Mesendoderm (in vitro differentiated cells): ENCODE measurements at regions not wholly inside any gene's neighbourhood (a gene's known extent, or its start where the extent isn't known, plus 50 kb on each side); places are given as distances from the start of the nearest gene placed in this dataset.

Experiments used
- DNase-seq: peaks from one replicate; pipeline ENCODE4 v3.0.0; 2013
- H2AK5ac ChIP-seq: 2 replicates; pipeline ENCODE4 v1.6.1; 2013; ENCODE audit warnings: low read length, inconsistent platforms
- H2BK120ac ChIP-seq: 2 replicates; pipeline ENCODE4 v1.6.1; 2013; ENCODE audit warnings: low read depth, mild to moderate bottlenecking, low read length, moderate library complexity, mixed read lengths
- H2BK15ac ChIP-seq: replicated peaks from 2 replicates; pipeline ENCODE4 v1.6.1; 2013; ENCODE audit warnings: low read depth, mild to moderate bottlenecking, moderate library complexity
- H2BK5ac ChIP-seq: 2 replicates; pipeline ENCODE4 v1.6.1; 2013; ENCODE audit warnings: low read length, inconsistent platforms
- H3K18ac ChIP-seq: 2 replicates; pipeline ENCODE4 v1.6.1; 2013; ENCODE audit warnings: mild to moderate bottlenecking, low read length, mixed read lengths
- H3K23ac ChIP-seq: one replicate; pipeline ENCODE4 v1.6.1; 2013; ENCODE audit warnings: low read length
- H3K27ac ChIP-seq: 2 replicates; pipeline ENCODE4 v1.5.1; 2013; ENCODE audit warnings: low read depth, mild to moderate bottlenecking, inconsistent platforms, low read length, moderate library complexity
- H3K27me3 ChIP-seq: 2 replicates; pipeline ENCODE4 v1.6.1; 2013; ENCODE audit warnings: low read length, control low read depth, mild to moderate bottlenecking, inconsistent platforms; ENCODE audit not compliant: insufficient read depth, poor library complexity
- H3K36me3 ChIP-seq: 2 replicates; pipeline ENCODE4 v1.6.1; 2013; ENCODE audit warnings: low read length, inconsistent platforms; ENCODE audit not compliant: control insufficient read depth, insufficient read depth
- H3K4ac ChIP-seq: one replicate; pipeline ENCODE4 v1.6.1; 2013; ENCODE audit warnings: low read depth, mild to moderate bottlenecking, low read length, moderate library complexity
- H3K4me1 ChIP-seq: 2 replicates; pipeline ENCODE4 v1.6.1; 2013; ENCODE audit warnings: low read depth, low read length, inconsistent platforms; ENCODE audit not compliant: control insufficient read depth
- H3K4me2 ChIP-seq: 2 replicates; pipeline ENCODE4 v1.6.1; 2013; ENCODE audit warnings: low read length
- H3K4me3 ChIP-seq: 2 replicates; pipeline ENCODE4 v1.5.1; 2013; ENCODE audit warnings: mild to moderate bottlenecking, low read length
- H3K56ac ChIP-seq: one replicate; pipeline ENCODE4 v1.6.1; 2013; ENCODE audit warnings: low read length
- H3K79me1 ChIP-seq: 2 replicates; pipeline ENCODE4 v1.6.1; 2013; ENCODE audit warnings: low read length, inconsistent platforms
- H3K79me2 ChIP-seq: 2 replicates; pipeline ENCODE4 v1.6.1; 2013; ENCODE audit warnings: mild to moderate bottlenecking, low read length; ENCODE audit not compliant: control insufficient read depth, insufficient read depth
- H3K9ac ChIP-seq: 2 replicates; pipeline ENCODE4 v1.6.1; 2013; ENCODE audit warnings: low read length, inconsistent platforms
- H4K5ac ChIP-seq: one replicate; pipeline ENCODE4 v1.6.1; 2013; ENCODE audit warnings: low read length
- H4K8ac ChIP-seq: one replicate; pipeline ENCODE4 v1.6.1; 2013; ENCODE audit warnings: low read depth, mild to moderate bottlenecking, control low read depth, low read length, moderate library complexity
- WGBS: extraction: QIAGEN DNeasy Blood & Tissue Kit; methylation state at CpG from one replicate; pipeline ENCODE4 v1.1.7; 2013; ENCODE audit warnings: low lambda C conversion rate, missing lambda C conversion rate; ENCODE audit not compliant: insufficient coverage; ENCODE audit errors: extremely low coverage; 5-methylcytosine and 5-hydroxymethylcytosine counted together

DNA sequence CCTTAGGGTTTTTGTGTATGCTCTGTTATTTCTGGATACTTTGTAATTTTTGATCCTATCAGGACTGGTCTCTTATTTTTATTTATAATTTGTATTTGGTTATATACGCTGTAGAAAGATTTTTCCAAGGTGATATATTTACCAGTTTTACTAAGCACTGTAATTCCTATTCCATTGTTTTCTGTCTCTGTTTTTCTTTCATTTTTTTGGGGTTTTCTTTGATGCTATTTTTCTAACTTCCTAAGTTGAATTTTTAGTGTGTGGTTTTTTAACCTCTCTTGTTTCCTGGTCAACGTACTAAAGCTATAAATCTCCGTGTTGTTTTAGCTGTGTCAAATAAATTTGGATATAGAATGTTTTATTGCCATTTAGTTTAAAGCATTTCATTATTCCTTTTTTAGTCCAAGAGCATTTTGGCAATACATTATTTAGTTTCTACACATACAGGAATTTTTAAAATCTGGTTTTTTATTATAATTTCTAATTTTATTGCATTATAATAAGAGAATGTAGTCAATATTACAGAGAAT lies 128.1 kb upstream of the THRB start:
- Histone ChIP-seq H2BK15ac (no peak overlapping the region), H2AK5ac (no peak overlapping the region), H3K4me3 (no peak overlapping the region), H3K79me2 (no peaks in the 10 kb centered on the region), H3K4ac (no peak overlapping the region), H3K36me3 (no peaks in the 10 kb centered on the region), H3K23ac (no peak overlapping the region), H3K27me3 (no peaks in the 10 kb centered on the region), H3K9ac (no peak overlapping the region), H2BK120ac (no peak overlapping the region), H2BK5ac (no peak overlapping the region), H3K4me1 (no peaks in the 10 kb centered on the region), H4K5ac (no peak overlapping the region), H3K27ac (no peak overlapping the region), H3K18ac (no peak overlapping the region), H3K56ac (no peak overlapping the region), H3K79me1 (no peaks in the 10 kb centered on the region), H3K4me2 (no peak overlapping the region), H4K8ac (no peak overlapping the region)
- WGBS: no CpG with 5 or more reads among the region's 3 CpGs
- DNase-seq: no peak

DNA sequence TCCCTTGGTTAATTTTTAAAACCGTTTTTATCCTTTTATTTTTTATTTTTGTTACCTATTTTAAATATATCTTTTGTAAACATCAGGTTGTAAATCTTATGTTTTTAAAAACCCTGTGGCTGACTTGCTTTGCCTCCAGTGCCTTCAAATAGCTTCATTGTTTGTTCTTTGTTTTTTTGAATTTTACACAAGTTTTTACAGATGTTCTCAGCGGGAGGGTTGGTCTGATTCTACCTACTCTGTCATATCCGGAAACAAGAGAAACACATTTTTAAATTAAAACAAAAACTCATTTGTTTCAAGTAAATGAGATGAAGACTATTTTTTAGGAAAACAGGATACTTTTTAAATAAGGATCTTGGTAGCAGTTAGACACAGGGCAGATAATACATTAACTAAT lies 129.0 kb upstream of the THRB start:
- no peak overlapping the region for H2AK5ac ChIP-seq
- no peaks in the 10 kb centered on the region for H3K36me3 ChIP-seq
- H2BK120ac ChIP-seq: no peak overlapping the region
- WGBS: no CpG with 5 or more reads among the region's 3 CpGs
- H3K18ac ChIP-seq: no peak overlapping the region
- H3K23ac ChIP-seq: no peak overlapping the region
- no peaks in the 10 kb centered on the region for H3K79me1 ChIP-seq
- H3K4me2 ChIP-seq: no peak overlapping the region
- H3K4ac ChIP-seq: no peak overlapping the region
- H3K79me2 ChIP-seq: no peaks in the 10 kb centered on the region
- no peak overlapping the region for H3K56ac ChIP-seq
- no peak for DNase-seq
- H3K27ac ChIP-seq: no peak overlapping the region
- no peak overlapping the region for H3K4me3 ChIP-seq
- H2BK15ac ChIP-seq: no peak overlapping the region
- H3K4me1 ChIP-seq: no peaks in the 10 kb centered on the region
- H2BK5ac ChIP-seq: no peak overlapping the region
- H4K5ac ChIP-seq: no peak overlapping the region
- H4K8ac ChIP-seq: no peak overlapping the region
- no peaks in the 10 kb centered on the region for H3K27me3 ChIP-seq
- H3K9ac ChIP-seq: no peak overlapping the region

DNA sequence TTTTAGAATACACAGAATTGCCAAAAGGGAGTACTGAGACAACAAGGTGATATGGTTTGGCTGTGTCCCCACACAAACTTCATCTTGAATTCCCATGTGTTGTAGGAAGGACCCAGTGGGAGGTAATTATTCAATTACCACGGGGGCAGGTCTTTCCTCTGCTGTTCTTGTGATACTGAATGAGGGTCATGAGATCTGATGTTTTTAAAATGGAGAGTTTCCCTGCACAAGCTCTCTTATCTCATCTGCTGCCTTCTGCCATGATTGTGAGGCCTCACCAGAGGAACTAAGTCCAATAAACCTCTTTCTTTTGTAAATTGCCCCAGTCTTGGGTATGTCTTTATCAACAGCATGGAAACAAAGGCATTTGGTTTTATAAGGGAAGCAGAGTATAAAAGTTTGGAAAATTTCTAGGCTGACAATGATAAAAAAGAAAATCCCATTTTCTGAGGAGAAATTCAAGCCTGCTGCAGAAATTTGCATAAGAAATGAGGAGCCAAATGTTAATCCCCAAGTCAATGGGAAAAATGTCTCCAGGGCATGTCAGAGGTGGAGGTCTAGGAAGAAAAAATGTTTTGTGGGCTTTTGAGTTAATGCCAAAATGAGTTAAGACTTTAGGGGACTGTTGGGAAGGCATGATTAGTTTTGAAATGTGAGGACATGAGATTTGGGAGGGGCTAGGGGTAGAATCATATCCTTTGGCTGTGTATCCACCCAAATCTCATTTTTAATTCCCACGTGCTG lies 130.5 kb upstream of the THRB start:
- Histone ChIP-seq H3K4me2 (no peak overlapping the region), H3K27me3 (no peaks in the 10 kb centered on the region), H2BK120ac (no peak overlapping the region), H4K8ac (no peak overlapping the region), H4K5ac (no peak overlapping the region), H3K23ac (no peak overlapping the region), H3K18ac (no peak overlapping the region), H2BK15ac (no peak overlapping the region), H3K4me1 (no peaks in the 10 kb centered on the region), H2BK5ac (no peak overlapping the region), H3K4ac (no peak overlapping the region), H3K79me2 (no peaks in the 10 kb centered on the region), H2AK5ac (no peak overlapping the region), H3K56ac (no peak overlapping the region), H3K27ac (no peak overlapping the region), H3K9ac (no peak overlapping the region), H3K4me3 (no peak overlapping the region), H3K36me3 (no peaks in the 10 kb centered on the region), H3K79me1 (no peaks in the 10 kb centered on the region)
- DNase-seq: peak; percentile 20
- no CpG with 5 or more reads among the region's 2 CpGs for WGBS

DNA sequence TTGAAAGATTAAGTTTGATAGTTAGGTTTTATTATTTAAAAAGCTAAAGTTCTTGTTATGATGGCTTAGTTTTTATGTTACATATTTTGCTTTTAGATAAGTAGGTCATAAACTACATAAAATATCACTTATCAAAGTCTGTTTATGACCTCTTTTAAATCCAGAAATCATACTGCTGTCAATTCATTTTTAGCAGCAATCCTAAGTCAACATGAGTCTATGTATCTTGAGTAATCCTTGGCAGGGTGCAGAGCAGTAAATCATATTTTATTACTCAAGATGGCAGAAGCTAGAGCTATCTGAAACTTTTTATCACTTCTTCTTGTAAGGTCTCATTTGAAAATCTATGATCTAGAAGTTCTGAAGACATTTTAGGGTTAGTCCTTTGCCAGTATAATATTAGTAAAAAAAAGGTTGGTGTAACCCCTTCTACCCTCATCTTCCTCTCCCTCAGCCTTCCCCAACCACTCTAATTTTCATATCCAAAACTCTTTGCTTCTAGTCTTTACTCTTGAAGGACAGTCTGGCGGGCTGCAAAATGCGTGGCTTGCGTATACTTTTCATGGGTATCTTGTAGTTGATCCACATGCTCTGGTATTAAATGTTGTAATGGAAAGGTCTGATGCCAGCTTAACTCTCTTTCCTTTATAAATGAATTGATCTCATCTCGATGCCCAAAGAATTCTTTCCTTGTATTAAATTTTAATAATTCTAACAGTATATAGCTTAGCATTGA lies 134.0 kb upstream of the THRB start:
- Histone ChIP-seq H2AK5ac (no peak overlapping the region), H3K27me3 (no peaks in the 10 kb centered on the region), H3K56ac (no peak overlapping the region), H2BK15ac (no peak overlapping the region), H3K4me1 (no peaks in the 10 kb centered on the region), H3K4me3 (no peak overlapping the region), H3K9ac (no peak overlapping the region), H3K23ac (no peak overlapping the region), H3K79me2 (no peaks in the 10 kb centered on the region), H3K18ac (no peak overlapping the region), H3K27ac (no peak overlapping the region), H4K5ac (no peak overlapping the region), H3K36me3 (no peaks in the 10 kb centered on the region), H2BK5ac (no peak overlapping the region), H3K79me1 (no peaks in the 10 kb centered on the region), H3K4ac (no peak overlapping the region), H2BK120ac (no peak overlapping the region), H4K8ac (no peak overlapping the region), H3K4me2 (no peak overlapping the region)
- no CpG with 5 or more reads among the region's 4 CpGs for WGBS
- DNase-seq: no peak

DNA sequence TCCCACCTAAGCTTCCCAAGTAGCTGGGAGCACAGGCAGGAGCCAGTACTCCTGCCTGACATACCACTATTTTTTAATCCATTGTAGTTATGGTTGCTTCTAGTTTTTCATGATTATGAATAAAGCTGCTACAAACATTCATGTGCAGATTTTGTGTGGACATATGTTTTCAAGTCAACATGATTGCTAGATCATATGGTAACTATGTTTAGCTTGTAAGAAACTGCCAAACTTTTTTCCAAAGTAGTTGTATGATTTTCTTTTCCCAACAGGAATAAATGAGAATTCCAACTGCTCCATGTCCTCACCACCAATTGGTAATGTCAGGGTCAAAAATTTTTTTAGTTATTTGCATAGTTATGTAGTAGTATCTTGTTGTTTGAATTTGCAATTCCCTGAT lies 136.8 kb upstream of the THRB start:
- no peak overlapping the region for H2BK15ac ChIP-seq

More for the DNA sequence above, 136.8 kb upstream of the THRB start:
- H3K56ac ChIP-seq: no peak overlapping the region
- no peak overlapping the region for H4K8ac ChIP-seq
- no peak overlapping the region for H3K4me2 ChIP-seq
- H3K27ac ChIP-seq: no peak overlapping the region
- H2AK5ac ChIP-seq: no peak overlapping the region
- no peak overlapping the region for H4K5ac ChIP-seq
- no peaks in the 10 kb centered on the region for H3K4me1 ChIP-seq
- no peak for DNase-seq
- H3K4me3 ChIP-seq: no peak overlapping the region
- H3K4ac ChIP-seq: no peak overlapping the region
- H3K23ac ChIP-seq: no peak overlapping the region
- no peaks in the 10 kb centered on the region for H3K79me1 ChIP-seq
- H2BK120ac ChIP-seq: no peak overlapping the region
- no peak overlapping the region for H3K9ac ChIP-seq
- H3K27me3 ChIP-seq: no peaks in the 10 kb centered on the region
- H3K79me2 ChIP-seq: no peaks in the 10 kb centered on the region
- no peak overlapping the region for H3K18ac ChIP-seq
- no peaks in the 10 kb centered on the region for H3K36me3 ChIP-seq
- no peak overlapping the region for H2BK5ac ChIP-seq
